Pancreas (tissue), 10 donors: ENCODE measurements at regions not wholly inside any gene's neighbourhood (a gene's known extent, or its start where the extent isn't known, plus 50 kb on each side); places are given as distances from the start of the nearest gene placed in this dataset.

Source experiments
- ATAC-seq, 4 donors: fragments of 200-7000 bp; cut with Tn5 transposase; one replicate each; pipeline versions ENCODE4 v1.8.0 to v1.9.1; 2020; ENCODE audit warnings: mild to moderate bottlenecking in 4 of 4, moderate library complexity in 4 of 4
- DNase-seq, 6 donors: peaks; one replicate each; pipeline ENCODE4 v3.0.0-alpha.2; 2020
- FAIRE-seq: peaks from 2 replicates; lab custom pipeline; 2012; peaks lifted over from hg19 to GRCh38; lab: Jason Lieb, UNC
- H3K27ac ChIP-seq, 4 donors: fragments of 200-600 bp; sonication (generic); 1 replicate in 3 of 4; 2 replicates in 1 of 4; pipeline versions ENCODE4 v1.5.0 to v1.8.0; 2020
- H3K27me3 ChIP-seq, 4 donors: fragments of 200-600 bp; one replicate each; pipeline ENCODE4 v1.8.0; 2021
- H3K36me3 ChIP-seq, 3 donors: fragments of 200-600 bp; sonication (generic) in 1 of 3; one replicate each; pipeline versions ENCODE4 v1.5.0 to v1.8.0; 2020 to 2021
- H3K4me1 ChIP-seq, 3 donors: fragments of 200-600 bp; one replicate each; pipeline ENCODE4 v1.8.0; 2021
- H3K4me3 ChIP-seq, 4 donors: fragments of 200-600 bp; sonication (generic) in 2 of 4; one replicate each; pipeline versions ENCODE4 v1.5.0 to v1.8.0; 2020 to 2021
- H3K9me3 ChIP-seq, 4 donors: fragments of 200-600 bp; one replicate each; pipeline ENCODE4 v1.8.0; 2021
- CTCF ChIP-seq, 4 donors: fragments of 200-600 bp; sonication (generic) in 3 of 4; IDR thresholded peaks; one replicate each; pipeline versions ENCODE4 v1.5.0 to v1.8.0; 2021; ENCODE audit warnings: antibody characterized with exemption in 4 of 4
- WGBS, 2 donors: extraction: QIAGEN DNeasy Blood & Tissue Kit; methylation state at CpG; one replicate each; pipeline ENCODE4 v1.1.7; 2013; 5-methylcytosine and 5-hydroxymethylcytosine counted together
- intact Hi-C, 3 donors: fragments of 100-400 bp; cut with DNase I; formaldehyde crosslinking; loops; one replicate each; pipeline versions ENCODE4 v1.11.1 to v1.14.2; 2022
- donor health status: healthy with polysubstance abuse.
- donor health status: DM: no; HTN: no; CAD: no; lungs with moderate emphysema.
- donor health status: DM: no; HTN: no; CAD: no.
- donor health status: control.
- donor health status: control.
- donor health status: Bipolar disorder and iron deficiency.
- donor health status: DM: yes; HTN: yes; CAD: no.
- donor health status: DM: no; HTN: no; CAD: no.
- donor health status: DM: no; HTN: no; CAD: no.
- donor health status: DM: yes; HTN: yes; CAD: no.

GRCh38 chr6:128573036-128573435 is 52.6 kb upstream of the PTPRK start:
- no peak for FAIRE-seq
- Histone ChIP-seq H3K36me3 (no peaks in the 10 kb centered on the region), H3K27me3 (no peaks in the 10 kb centered on the region), H3K4me1 (peaks cover 0 to 13% (median 6%) of the 10 kb centered on the region in 3 donors), H3K4me3 (no peak overlapping the region), H3K9me3 (no peaks in the 10 kb centered on the region), H3K27ac (no peak overlapping the region)
- 95 to 97% methylated on average over 8 of the region's 8 CpGs for WGBS, 2 donors
- ATAC-seq = no peak
- DNase-seq = no peak
- no peak for TF ChIP-seq CTCF (IDR thresholded peaks at IDR 0.05)
- intact Hi-C loops = no loop called here

GRCh38 chr6:128572294-128572693 is 51.9 kb upstream of the PTPRK start:
- 63 to 67% methylated on average over 1 of the region's 1 CpG for WGBS, 2 donors
- peaks cover 0 to 13% (median 6%) of the 10 kb centered on the region in 3 donors for H3K4me1 ChIP-seq
- no peaks in the 10 kb centered on the region for H3K27me3 ChIP-seq
- ATAC-seq = no peak
- no peak overlapping the region for H3K4me3 ChIP-seq
- H3K36me3 ChIP-seq = no peaks in the 10 kb centered on the region
- DNase-seq = no peak
- H3K27ac ChIP-seq = no peak overlapping the region
- intact Hi-C loops = no loop called here
- H3K9me3 ChIP-seq = no peaks in the 10 kb centered on the region
- FAIRE-seq = no peak
- no peak for TF ChIP-seq CTCF (IDR thresholded peaks at IDR 0.05)

GRCh38 chr6:128570680-128571063 is 50.3 kb upstream of the PTPRK start:
- DNase-seq (no peak), FAIRE-seq (no peak), ATAC-seq (peak; percentile 34 to 68 (median 46))
- Histone ChIP-seq H3K36me3 (no peaks in the 10 kb centered on the region), H3K9me3 (no peaks in the 10 kb centered on the region), H3K27ac (peak overlapping the region in 2 of 4 donors; percentile 23 to 62), H3K4me3 (peak overlapping the region in 1 of 4 donors; percentile 2), H3K4me1 (peaks cover 0 to 13% (median 6%) of the 10 kb centered on the region in 3 donors), H3K27me3 (no peaks in the 10 kb centered on the region)
- WGBS, 2 donors = 54 to 58% methylated on average over 3 of the region's 3 CpGs
- intact Hi-C loops = no loop called here
- TF ChIP-seq CTCF (IDR thresholded peaks at IDR 0.05) = no peak

GRCh38 chr6:128569732-128570679 is 49.6 kb upstream of the PTPRK start:
- Histone ChIP-seq H3K36me3 (no peaks in the 10 kb centered on the region), H3K4me1 (peaks cover 0 to 13% (median 6%) of the 10 kb centered on the region in 3 donors), H3K4me3 (peak overlapping the region in 1 of 4 donors; percentile 2), H3K9me3 (no peaks in the 10 kb centered on the region), H3K27ac (peak overlapping the region in 2 of 4 donors; percentile 23 to 62), H3K27me3 (no peaks in the 10 kb centered on the region)
- peak; percentile 69 to 88 (median 78) for ATAC-seq
- WGBS, 2 donors = 16 to 22% methylated on average over 5 of the region's 5 CpGs
- DNase-seq = no peak
- intact Hi-C loops = no loop called here
- no peak for TF ChIP-seq CTCF (IDR thresholded peaks at IDR 0.05)
- FAIRE-seq = no peak
